ENCODE measurements at regions not wholly inside any gene's neighbourhood (a gene's known extent, or its start where the extent isn't known, plus 50 kb on each side); places are given as distances from the start of the nearest gene placed in this dataset.

GRCh38 chr2:63768051-63768450 lies 73.6 kb upstream of the UGP2 start:
- TF ChIP-seq CTCF (IDR thresholded peaks at IDR 0.05; ENCODE audit: low read depth, low read length, poor library complexity, severe bottlenecking) (no peak), EZH2phosphoT487 (IDR thresholded peaks at IDR 0.05; ENCODE audit: borderline replicate concordance, low read length) (no peak)
